Mammary epithelial cell (primary cell): ENCODE measurements at regions not wholly inside any gene's neighbourhood (a gene's known extent, or its start where the extent isn't known, plus 50 kb on each side); places are given as distances from the start of the nearest gene placed in this dataset.

Experiments used
- EZH2 ChIP-seq: IDR thresholded peaks from 2 replicates; pipeline ENCODE4 v1.6.1; 2012; ENCODE audit warnings: low read length, inconsistent platforms, borderline replicate concordance
- TF ChIP-seq, protein P1 (sequence below), 2 donors: IDR thresholded peaks in 1 of 2; conservative IDR thresholded peaks in 1 of 2; 2 replicates each; pipeline ENCODE4 v1.5.1; 2011 to 2012; ENCODE audit warnings: inconsistent platforms in 2 of 2, low read length in 2 of 2, mild to moderate bottlenecking in 2 of 2, control low read depth in 1 of 2, low read depth in 1 of 2; ENCODE audit not compliant: insufficient read depth in 1 of 2; ENCODE audit errors: extremely low read depth in 1 of 2

DNA sequence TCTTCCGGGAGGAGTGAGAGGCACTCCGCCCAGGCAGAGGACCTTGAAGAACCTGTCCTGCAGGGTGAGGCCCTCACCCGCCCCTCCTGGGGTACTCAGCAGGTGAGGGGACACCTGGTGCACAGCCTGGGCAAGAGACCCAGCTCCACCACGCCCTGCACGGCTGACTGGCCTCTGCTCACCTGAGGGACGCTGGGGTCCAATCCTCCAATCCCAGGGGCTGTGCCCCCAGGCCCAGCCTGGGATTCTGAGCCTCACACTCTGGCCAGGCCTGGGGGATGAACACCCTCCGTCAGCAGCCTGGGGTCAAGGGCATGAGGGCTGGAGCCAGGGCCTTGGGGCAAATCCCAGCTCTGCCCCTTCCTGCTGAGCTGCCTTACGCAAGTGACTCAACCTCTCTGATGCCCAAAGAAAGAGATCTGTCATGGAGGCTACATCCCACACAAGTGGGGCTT is 149.9 kb upstream of the PTPN1 start:
- TF ChIP-seq, protein P1, sequence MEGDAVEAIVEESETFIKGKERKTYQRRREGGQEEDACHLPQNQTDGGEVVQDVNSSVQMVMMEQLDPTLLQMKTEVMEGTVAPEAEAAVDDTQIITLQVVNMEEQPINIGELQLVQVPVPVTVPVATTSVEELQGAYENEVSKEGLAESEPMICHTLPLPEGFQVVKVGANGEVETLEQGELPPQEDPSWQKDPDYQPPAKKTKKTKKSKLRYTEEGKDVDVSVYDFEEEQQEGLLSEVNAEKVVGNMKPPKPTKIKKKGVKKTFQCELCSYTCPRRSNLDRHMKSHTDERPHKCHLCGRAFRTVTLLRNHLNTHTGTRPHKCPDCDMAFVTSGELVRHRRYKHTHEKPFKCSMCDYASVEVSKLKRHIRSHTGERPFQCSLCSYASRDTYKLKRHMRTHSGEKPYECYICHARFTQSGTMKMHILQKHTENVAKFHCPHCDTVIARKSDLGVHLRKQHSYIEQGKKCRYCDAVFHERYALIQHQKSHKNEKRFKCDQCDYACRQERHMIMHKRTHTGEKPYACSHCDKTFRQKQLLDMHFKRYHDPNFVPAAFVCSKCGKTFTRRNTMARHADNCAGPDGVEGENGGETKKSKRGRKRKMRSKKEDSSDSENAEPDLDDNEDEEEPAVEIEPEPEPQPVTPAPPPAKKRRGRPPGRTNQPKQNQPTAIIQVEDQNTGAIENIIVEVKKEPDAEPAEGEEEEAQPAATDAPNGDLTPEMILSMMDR (conservative IDR thresholded peaks at IDR 0.05 in 1 of 2, IDR thresholded peaks at IDR 0.05 in 1 of 2; ENCODE audit: extremely low read depth in 1 of 2, insufficient read depth in 1 of 2, low read depth in 1 of 2, low read length in 2 of 2) = no peak
- TF ChIP-seq EZH2 = no peak
